Activated T-cell treated with anti-CD3 and anti-CD28 coated beads, Interleukin-2, amount 50 U/mL, for 24 hours (primary cell): ENCODE measurements at regions not wholly inside any gene's neighbourhood (a gene's known extent, or its start where the extent isn't known, plus 50 kb on each side); places are given as distances from the start of the nearest gene placed in this dataset.
"Not testable (repeated sequence)": the region's sequence is repeated elsewhere in the genome, so short reads cannot be mapped to it uniquely, and the experiment has no call there.

Experiments used
- DNase-seq: peaks from one replicate; pipeline ENCODE4 v3.0.0-alpha.2; 2020
- H3K27ac Mint-ChIP-seq: 2 replicates; pipeline ENCODE4 v1.8.0; 2020; ENCODE audit warnings: mild to moderate bottlenecking, mixed read lengths
- H3K27me3 Mint-ChIP-seq: 2 replicates; pipeline ENCODE4 v1.8.0; 2020; ENCODE audit warnings: mixed read lengths
- H3K36me3 Mint-ChIP-seq: 2 replicates; pipeline ENCODE4 v1.8.0; 2020; ENCODE audit warnings: low read depth, mixed read lengths
- H3K4me1 Mint-ChIP-seq: 2 replicates; pipeline ENCODE4 v1.8.0; 2020; ENCODE audit warnings: low read depth, mixed read lengths
- H3K4me3 Mint-ChIP-seq: 2 replicates; pipeline ENCODE4 v1.8.0; 2020; ENCODE audit warnings: mild to moderate bottlenecking, moderate library complexity, mixed read lengths
- H3K9me3 Mint-ChIP-seq: 2 replicates; pipeline ENCODE4 v1.8.0; 2020; ENCODE audit warnings: mixed read lengths

- H3K27ac Mint-ChIP-seq, result no peak overlapping the region
Observed at GRCh38 chr4:130851107-130851506, 1755.2 kb downstream of the C4orf33 start.

GRCh38 chr4:130851932-130852331, 1756.0 kb downstream of the C4orf33 start:
- no peak overlapping the region for H3K27ac Mint-ChIP-seq
- no peak for DNase-seq
- H3K9me3 Mint-ChIP-seq, result peaks cover 14% of the 10 kb centered on the region
- H3K4me1 Mint-ChIP-seq, result no peaks in the 10 kb centered on the region
- no peak overlapping the region for H3K4me3 Mint-ChIP-seq
- no peaks in the 10 kb centered on the region for H3K36me3 Mint-ChIP-seq
- no peaks in the 10 kb centered on the region for H3K27me3 Mint-ChIP-seq

More at GRCh38 chr4:130851107-130851506, 1755.2 kb downstream of the C4orf33 start:
- Mint-ChIP-seq H3K9me3 (peaks cover 16% of the 10 kb centered on the region), H3K4me3 (no peak overlapping the region), H3K27me3 (no peaks in the 10 kb centered on the region), H3K4me1 (no peaks in the 10 kb centered on the region), H3K36me3 (no peaks in the 10 kb centered on the region)
- no peak for DNase-seq

GRCh38 chr4:130855533-130855932, 1759.6 kb downstream of the C4orf33 start:
- H3K36me3 Mint-ChIP-seq, result no peaks in the 10 kb centered on the region
- no peak overlapping the region for H3K27ac Mint-ChIP-seq
- DNase-seq, result no peak
- H3K4me3 Mint-ChIP-seq, result no peak overlapping the region
- H3K27me3 Mint-ChIP-seq, result no peaks in the 10 kb centered on the region
- no peaks in the 10 kb centered on the region for H3K4me1 Mint-ChIP-seq
- H3K9me3 Mint-ChIP-seq, result peaks cover 15% of the 10 kb centered on the region

GRCh38 chr4:130859991-130860390, 1764.0 kb downstream of the C4orf33 start:
- Mint-ChIP-seq H3K4me1 (no peaks in the 10 kb centered on the region), H3K4me3 (no peak overlapping the region), H3K27me3 (no peaks in the 10 kb centered on the region), H3K9me3 (peaks cover 12% of the 10 kb centered on the region), H3K36me3 (no peaks in the 10 kb centered on the region), H3K27ac (no peak overlapping the region)
- DNase-seq, result no peak

- Mint-ChIP-seq H3K9me3 (peaks cover 11% of the 10 kb centered on the region), H3K4me1 (no peaks in the 10 kb centered on the region), H3K36me3 (no peaks in the 10 kb centered on the region), H3K27me3 (no peaks in the 10 kb centered on the region), H3K27ac (no peak overlapping the region), H3K4me3 (no peak overlapping the region)
- no peak for DNase-seq
Observed at GRCh38 chr4:130896920-130897319, 1801.0 kb downstream of the C4orf33 start.

GRCh38 chr4:130901321-130901720, 1805.4 kb downstream of the C4orf33 start:
- no peaks in the 10 kb centered on the region for H3K27me3 Mint-ChIP-seq
- H3K4me1 Mint-ChIP-seq, result no peaks in the 10 kb centered on the region
- H3K36me3 Mint-ChIP-seq, result no peaks in the 10 kb centered on the region
- DNase-seq, result no peak
- peaks cover 3% of the 10 kb centered on the region for H3K9me3 Mint-ChIP-seq
- H3K27ac Mint-ChIP-seq, result no peak overlapping the region
- H3K4me3 Mint-ChIP-seq, result no peak overlapping the region

GRCh38 chr4:130922955-130923354, 1827.0 kb downstream of the C4orf33 start:
- Mint-ChIP-seq H3K4me1 (no peaks in the 10 kb centered on the region), H3K36me3 (no peaks in the 10 kb centered on the region), H3K9me3 (peaks cover 23% of the 10 kb centered on the region), H3K27me3 (no peaks in the 10 kb centered on the region), H3K4me3 (no peak overlapping the region), H3K27ac (no peak overlapping the region)
- DNase-seq, result no peak

- DNase-seq, result no peak
- no peaks in the 10 kb centered on the region for H3K4me1 Mint-ChIP-seq
- H3K27ac Mint-ChIP-seq, result no peak overlapping the region
- H3K36me3 Mint-ChIP-seq, result no peaks in the 10 kb centered on the region
- peaks cover 6% of the 10 kb centered on the region for H3K9me3 Mint-ChIP-seq
- no peaks in the 10 kb centered on the region for H3K27me3 Mint-ChIP-seq
- no peak overlapping the region for H3K4me3 Mint-ChIP-seq
Observed at GRCh38 chr4:130955520-130955919, 1859.6 kb downstream of the C4orf33 start.

- Mint-ChIP-seq H3K27me3 (no peaks in the 10 kb centered on the region), H3K4me1 (no peaks in the 10 kb centered on the region), H3K9me3 (peaks cover 4% of the 10 kb centered on the region), H3K27ac (no peak overlapping the region), H3K4me3 (no peak overlapping the region), H3K36me3 (no peaks in the 10 kb centered on the region)
- DNase-seq, result no peak
Observed at GRCh38 chr4:130985371-130985770, 1889.4 kb downstream of the C4orf33 start.

- no peaks in the 10 kb centered on the region for H3K4me1 Mint-ChIP-seq
- no peaks in the 10 kb centered on the region for H3K27me3 Mint-ChIP-seq
- H3K27ac Mint-ChIP-seq, result no peak overlapping the region
- H3K36me3 Mint-ChIP-seq, result no peaks in the 10 kb centered on the region
- DNase-seq, result no peak
- H3K9me3 Mint-ChIP-seq, result peaks cover 4% of the 10 kb centered on the region
- H3K4me3 Mint-ChIP-seq, result no peak overlapping the region
Observed at GRCh38 chr4:130995988-130996387, 1900.0 kb downstream of the C4orf33 start.

- no peaks in the 10 kb centered on the region for H3K27me3 Mint-ChIP-seq
- H3K4me1 Mint-ChIP-seq, result no peaks in the 10 kb centered on the region
- H3K36me3 Mint-ChIP-seq, result no peaks in the 10 kb centered on the region
- no peak overlapping the region for H3K4me3 Mint-ChIP-seq
- no peak for DNase-seq
- H3K9me3 Mint-ChIP-seq, result peaks cover 4% of the 10 kb centered on the region
- no peak overlapping the region for H3K27ac Mint-ChIP-seq
Observed at GRCh38 chr4:131001371-131001770, 1905.4 kb downstream of the C4orf33 start.

GRCh38 chr4:131002132-131002531, 1906.2 kb downstream of the C4orf33 start:
- Mint-ChIP-seq H3K27ac (no peak overlapping the region), H3K27me3 (no peaks in the 10 kb centered on the region)
- DNase-seq, result no peak

GRCh38 chr4:131006388-131006787, 1910.4 kb downstream of the C4orf33 start:
- Mint-ChIP-seq H3K4me1 (no peaks in the 10 kb centered on the region), H3K36me3 (no peaks in the 10 kb centered on the region), H3K4me3 (no peak overlapping the region), H3K27me3 (no peaks in the 10 kb centered on the region), H3K9me3 (peaks cover 2% of the 10 kb centered on the region), H3K27ac (no peak overlapping the region)
- no peak for DNase-seq

More at GRCh38 chr4:131002132-131002531, 1906.2 kb downstream of the C4orf33 start:
- no peaks in the 10 kb centered on the region for H3K4me1 Mint-ChIP-seq
- H3K36me3 Mint-ChIP-seq, result no peaks in the 10 kb centered on the region
- peaks cover 6% of the 10 kb centered on the region for H3K9me3 Mint-ChIP-seq
- H3K4me3 Mint-ChIP-seq, result no peak overlapping the region

GRCh38 chr4:131011961-131012360, 1916.0 kb downstream of the C4orf33 start:
- not testable (repeated sequence) for H3K4me3 Mint-ChIP-seq, H3K27ac Mint-ChIP-seq, H3K4me1 Mint-ChIP-seq, H3K27me3 Mint-ChIP-seq, H3K9me3 Mint-ChIP-seq, DNase-seq, H3K36me3 Mint-ChIP-seq

GRCh38 chr4:131013226-131013625, 1917.3 kb downstream of the C4orf33 start:
- Mint-ChIP-seq H3K4me3 (no peak overlapping the region), H3K36me3 (no peaks in the 10 kb centered on the region), H3K9me3 (peaks cover 5% of the 10 kb centered on the region), H3K27me3 (no peaks in the 10 kb centered on the region), H3K27ac (no peak overlapping the region), H3K4me1 (no peaks in the 10 kb centered on the region)
- DNase-seq, result no peak

- Mint-ChIP-seq H3K27me3 (no peaks in the 10 kb centered on the region), H3K9me3 (peaks cover 6% of the 10 kb centered on the region), H3K36me3 (no peaks in the 10 kb centered on the region), H3K4me1 (no peaks in the 10 kb centered on the region), H3K4me3 (no peak overlapping the region), H3K27ac (no peak overlapping the region)
- no peak for DNase-seq
Observed at GRCh38 chr4:131026771-131027170, 1930.8 kb downstream of the C4orf33 start.
